ENCODE measurements at regions not wholly inside any gene's neighbourhood (a gene's known extent, or its start where the extent isn't known, plus 50 kb on each side); places are given as distances from the start of the nearest gene placed in this dataset.

DNA sequence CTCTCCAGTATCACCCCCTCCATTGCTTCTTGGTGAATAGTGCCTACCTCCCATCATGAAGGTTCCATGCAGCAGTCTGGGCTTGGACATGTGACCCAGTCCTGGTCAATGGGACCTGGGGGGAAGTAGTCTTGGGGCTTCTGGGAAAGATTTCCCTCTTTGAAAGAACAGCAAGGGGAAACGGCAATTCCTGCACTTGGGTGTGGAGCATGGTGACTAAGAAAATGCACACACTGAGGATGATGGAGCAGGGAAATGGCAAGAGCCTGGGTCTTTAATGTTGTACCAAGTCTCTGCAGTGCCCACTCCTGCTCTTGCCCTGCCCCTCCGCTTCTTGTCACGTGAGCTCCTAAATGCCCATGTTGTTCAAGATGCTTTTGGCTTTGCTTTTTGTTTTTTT is 131.4 kb upstream of the SIX2 start:
- TF ChIP-seq RAD21 (conservative IDR thresholded peaks at IDR 0.05 in 1 of 2, IDR thresholded peaks at IDR 0.05 in 1 of 2), result no peak
- TF ChIP-seq, protein P1, sequence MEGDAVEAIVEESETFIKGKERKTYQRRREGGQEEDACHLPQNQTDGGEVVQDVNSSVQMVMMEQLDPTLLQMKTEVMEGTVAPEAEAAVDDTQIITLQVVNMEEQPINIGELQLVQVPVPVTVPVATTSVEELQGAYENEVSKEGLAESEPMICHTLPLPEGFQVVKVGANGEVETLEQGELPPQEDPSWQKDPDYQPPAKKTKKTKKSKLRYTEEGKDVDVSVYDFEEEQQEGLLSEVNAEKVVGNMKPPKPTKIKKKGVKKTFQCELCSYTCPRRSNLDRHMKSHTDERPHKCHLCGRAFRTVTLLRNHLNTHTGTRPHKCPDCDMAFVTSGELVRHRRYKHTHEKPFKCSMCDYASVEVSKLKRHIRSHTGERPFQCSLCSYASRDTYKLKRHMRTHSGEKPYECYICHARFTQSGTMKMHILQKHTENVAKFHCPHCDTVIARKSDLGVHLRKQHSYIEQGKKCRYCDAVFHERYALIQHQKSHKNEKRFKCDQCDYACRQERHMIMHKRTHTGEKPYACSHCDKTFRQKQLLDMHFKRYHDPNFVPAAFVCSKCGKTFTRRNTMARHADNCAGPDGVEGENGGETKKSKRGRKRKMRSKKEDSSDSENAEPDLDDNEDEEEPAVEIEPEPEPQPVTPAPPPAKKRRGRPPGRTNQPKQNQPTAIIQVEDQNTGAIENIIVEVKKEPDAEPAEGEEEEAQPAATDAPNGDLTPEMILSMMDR (IDR thresholded peaks at IDR 0.05), result no peak
- TF ChIP-seq RARB (CRISPR knock-in tag; IDR thresholded peaks at IDR 0.05), result no peak
- no peak for TF ChIP-seq EP300 (IDR thresholded peaks at IDR 0.05)

All from A549 (cell line).